Prostate gland (tissue), 2 donors: ENCODE measurements at regions not wholly inside any gene's neighbourhood (a gene's known extent, or its start where the extent isn't known, plus 50 kb on each side); places are given as distances from the start of the nearest gene placed in this dataset.

Source experiments
- CTCF ChIP-seq, 4 experiments: fragments of 200-600 bp in 2 of 4; fragments of 450-650 bp in 2 of 4; sonication (generic) in 2 of 4; IDR thresholded peaks; 1 replicate in 3 of 4; 2 replicates in 1 of 4; pipeline ENCODE4 v1.5.1; 2016 to 2019; ENCODE audit warnings: antibody characterized with exemption in 4 of 4, mild to moderate bottlenecking in 2 of 4, moderate library complexity in 2 of 4
- POLR2A ChIP-seq: fragments of 450-650 bp; IDR thresholded peaks from one replicate; pipeline ENCODE4 v1.6.1; 2016; ENCODE audit warnings: antibody characterized with exemption, mild to moderate bottlenecking

GRCh38 chr1:192943108-192943507 is 116.1 kb downstream of the UCHL5 start:
- TF ChIP-seq CTCF (IDR thresholded peaks at IDR 0.05) (no peak), POLR2A (no peak)
